ENCODE measurements at regions not wholly inside any gene's neighbourhood (a gene's known extent, or its start where the extent isn't known, plus 50 kb on each side); places are given as distances from the start of the nearest gene placed in this dataset.
A peak's percentile ranks its signal among the peaks of the same experiment; 100 is the strongest.

- TF ChIP-seq, protein P1, sequence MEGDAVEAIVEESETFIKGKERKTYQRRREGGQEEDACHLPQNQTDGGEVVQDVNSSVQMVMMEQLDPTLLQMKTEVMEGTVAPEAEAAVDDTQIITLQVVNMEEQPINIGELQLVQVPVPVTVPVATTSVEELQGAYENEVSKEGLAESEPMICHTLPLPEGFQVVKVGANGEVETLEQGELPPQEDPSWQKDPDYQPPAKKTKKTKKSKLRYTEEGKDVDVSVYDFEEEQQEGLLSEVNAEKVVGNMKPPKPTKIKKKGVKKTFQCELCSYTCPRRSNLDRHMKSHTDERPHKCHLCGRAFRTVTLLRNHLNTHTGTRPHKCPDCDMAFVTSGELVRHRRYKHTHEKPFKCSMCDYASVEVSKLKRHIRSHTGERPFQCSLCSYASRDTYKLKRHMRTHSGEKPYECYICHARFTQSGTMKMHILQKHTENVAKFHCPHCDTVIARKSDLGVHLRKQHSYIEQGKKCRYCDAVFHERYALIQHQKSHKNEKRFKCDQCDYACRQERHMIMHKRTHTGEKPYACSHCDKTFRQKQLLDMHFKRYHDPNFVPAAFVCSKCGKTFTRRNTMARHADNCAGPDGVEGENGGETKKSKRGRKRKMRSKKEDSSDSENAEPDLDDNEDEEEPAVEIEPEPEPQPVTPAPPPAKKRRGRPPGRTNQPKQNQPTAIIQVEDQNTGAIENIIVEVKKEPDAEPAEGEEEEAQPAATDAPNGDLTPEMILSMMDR (IDR thresholded peaks at IDR 0.05; ENCODE audit: control extremely low read depth, extremely low read depth) = no peak
- Histone ChIP-seq H3K4me3 (no peak overlapping the region), H3K4me1 (ENCODE audit: control insufficient read depth in 5 of 5, insufficient read depth in 5 of 5, low read length in 5 of 5) (peaks cover 0 to 7% (median 3%) of the 10 kb centered on the region in 5 donors), H3K27me3 (ENCODE audit: control insufficient read depth in 3 of 3, insufficient read depth in 3 of 3, low read length in 2 of 3) (no peaks in the 10 kb centered on the region), H3K9me3 (ENCODE audit: control insufficient read depth in 4 of 4, insufficient read depth in 3 of 4, low read length in 3 of 4) (no peaks in the 10 kb centered on the region), H3K9ac (ENCODE audit: insufficient read depth in 1 of 2, low read length in 2 of 2) (no peak overlapping the region), H3K27ac (ENCODE audit: low read depth in 1 of 2, low read length in 1 of 2) (no peak overlapping the region), H3K36me3 (ENCODE audit: control insufficient read depth in 4 of 4, insufficient read depth in 4 of 4, low read length in 4 of 4) (no peaks in the 10 kb centered on the region)
- 37 to 56% methylated on average over 1 of the region's 1 CpG for WGBS, 2 donors
- ATAC-seq (ENCODE audit: insufficient read depth, low FRiP score) (no peak), DNase-seq (peak in 1 of 3 donors; percentile 22)
Observed at GRCh38 chr12:98446682-98447081, 68.7 kb upstream of the TMPO start.

DNA sequence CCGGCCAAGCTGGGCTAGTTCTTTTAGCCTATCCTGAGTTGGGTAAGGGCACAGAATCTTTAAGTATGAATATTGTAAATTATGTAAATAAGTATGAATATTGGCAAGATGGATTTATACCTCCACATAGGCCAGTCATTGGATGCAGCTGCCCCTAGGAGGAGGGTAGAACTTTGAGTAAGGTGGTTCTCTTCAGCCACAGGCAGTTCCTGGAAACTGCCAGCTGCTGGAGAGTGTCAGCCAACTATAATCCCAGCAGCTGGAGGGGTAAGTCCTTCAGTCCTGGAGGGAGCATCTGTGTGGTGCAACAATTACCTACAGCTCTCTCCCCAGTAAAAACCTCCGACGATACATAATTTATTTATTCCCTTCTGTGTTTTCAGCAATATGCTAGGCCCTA lies 65.8 kb upstream of the TMPO start:
- H3K9ac ChIP-seq (ENCODE audit: insufficient read depth in 1 of 2, low read length in 2 of 2) = no peak overlapping the region
- TF ChIP-seq, protein P1 (IDR thresholded peaks at IDR 0.05; ENCODE audit: control extremely low read depth, extremely low read depth) = no peak
- H3K9me3 ChIP-seq (ENCODE audit: control insufficient read depth in 4 of 4, insufficient read depth in 3 of 4, low read length in 3 of 4) = no peaks in the 10 kb centered on the region
- DNase-seq (no peak), ATAC-seq (ENCODE audit: insufficient read depth, low FRiP score) (no peak)
- 86 to 96% methylated on average over 3 of the region's 3 CpGs for WGBS, 2 donors
- H3K36me3 ChIP-seq (ENCODE audit: control insufficient read depth in 4 of 4, insufficient read depth in 4 of 4, low read length in 4 of 4) = no peaks in the 10 kb centered on the region
- no peak overlapping the region for H3K4me3 ChIP-seq
- peaks cover 0 to 7% (median 3%) of the 10 kb centered on the region in 5 donors for H3K4me1 ChIP-seq (ENCODE audit: control insufficient read depth in 5 of 5, insufficient read depth in 5 of 5, low read length in 5 of 5)
- H3K27ac ChIP-seq (ENCODE audit: low read depth in 1 of 2, low read length in 1 of 2) = no peak overlapping the region
- H3K27me3 ChIP-seq (ENCODE audit: control insufficient read depth in 3 of 3, insufficient read depth in 3 of 3, low read length in 2 of 3) = no peaks in the 10 kb centered on the region

DNA sequence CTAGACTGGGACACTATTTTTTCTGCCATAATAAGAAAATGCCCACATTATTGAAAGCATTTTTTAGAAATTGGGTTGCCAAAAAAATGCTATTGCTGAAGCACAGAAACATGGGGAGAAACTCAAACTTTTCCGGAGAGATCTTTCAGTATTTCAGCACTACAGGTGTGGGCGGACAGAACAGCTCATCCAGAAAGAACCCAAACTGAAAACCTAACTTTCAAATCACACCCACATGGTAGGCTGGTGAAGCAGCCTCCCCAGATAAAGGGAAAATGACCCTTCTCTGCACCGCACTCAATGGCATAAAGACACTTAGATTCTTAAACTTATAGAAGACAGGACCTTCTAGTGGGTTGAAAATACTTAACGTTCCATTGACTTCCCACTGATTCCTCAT lies 62.3 kb upstream of the TMPO start:
- H3K9ac ChIP-seq (ENCODE audit: insufficient read depth in 1 of 2, low read length in 2 of 2) = no peak overlapping the region
- TF ChIP-seq, protein P1 (IDR thresholded peaks at IDR 0.05; ENCODE audit: control extremely low read depth, extremely low read depth) = no peak
- no peak overlapping the region for H3K27ac ChIP-seq (ENCODE audit: low read depth in 1 of 2, low read length in 1 of 2)
- H3K4me1 ChIP-seq (ENCODE audit: control insufficient read depth in 5 of 5, insufficient read depth in 5 of 5, low read length in 5 of 5) = peaks cover 0 to 8% (median 0%) of the 10 kb centered on the region in 5 donors
- H3K27me3 ChIP-seq (ENCODE audit: control insufficient read depth in 3 of 3, insufficient read depth in 3 of 3, low read length in 2 of 3) = no peaks in the 10 kb centered on the region
- 88 to 100% methylated on average over 4 of the region's 4 CpGs for WGBS, 2 donors
- ATAC-seq (ENCODE audit: insufficient read depth, low FRiP score) (no peak), DNase-seq (no peak)
- H3K36me3 ChIP-seq (ENCODE audit: control insufficient read depth in 4 of 4, insufficient read depth in 4 of 4, low read length in 4 of 4) = no peaks in the 10 kb centered on the region
- H3K9me3 ChIP-seq (ENCODE audit: control insufficient read depth in 4 of 4, insufficient read depth in 3 of 4, low read length in 3 of 4) = peaks cover 0 to 4% (median 0%) of the 10 kb centered on the region in 4 donors
- no peak overlapping the region for H3K4me3 ChIP-seq

GRCh38 chr12:98453492-98453891 lies 61.9 kb upstream of the TMPO start:
- TF ChIP-seq, protein P1 (IDR thresholded peaks at IDR 0.05; ENCODE audit: control extremely low read depth, extremely low read depth) = no peak
- Histone ChIP-seq H3K9me3 (ENCODE audit: control insufficient read depth in 4 of 4, insufficient read depth in 3 of 4, low read length in 3 of 4) (peaks cover 0 to 4% (median 0%) of the 10 kb centered on the region in 4 donors), H3K27me3 (ENCODE audit: control insufficient read depth in 3 of 3, insufficient read depth in 3 of 3, low read length in 2 of 3) (no peaks in the 10 kb centered on the region), H3K27ac (ENCODE audit: low read depth in 1 of 2, low read length in 1 of 2) (no peak overlapping the region), H3K9ac (ENCODE audit: insufficient read depth in 1 of 2, low read length in 2 of 2) (no peak overlapping the region), H3K36me3 (ENCODE audit: control insufficient read depth in 4 of 4, insufficient read depth in 4 of 4, low read length in 4 of 4) (no peaks in the 10 kb centered on the region), H3K4me1 (ENCODE audit: control insufficient read depth in 5 of 5, insufficient read depth in 5 of 5, low read length in 5 of 5) (peaks cover 0 to 8% (median 0%) of the 10 kb centered on the region in 5 donors), H3K4me3 (no peak overlapping the region)
- no peak for ATAC-seq (ENCODE audit: insufficient read depth, low FRiP score)
- 87 to 97% methylated on average over 2 of the region's 2 CpGs for WGBS, 2 donors
- no peak for DNase-seq
